ENCODE measurements at regions not wholly inside any gene's neighbourhood (a gene's known extent, or its start where the extent isn't known, plus 50 kb on each side); places are given as distances from the start of the nearest gene placed in this dataset.

GRCh38 chr13:27691207-27691606, 69.5 kb downstream of the POLR1D start:
- Histone ChIP-seq H3K4me3 (no peak overlapping the region), H3K9me3 (no peaks in the 10 kb centered on the region), H3K27me3 (replicated peaks; ENCODE audit: insufficient read depth) (no peaks in the 10 kb centered on the region), H3K4me1 (replicated peaks) (no peaks in the 10 kb centered on the region), H3K27ac (no peak overlapping the region), H3K36me3 (no peaks in the 10 kb centered on the region)
- DNase-seq (ENCODE audit: low spot score), result no peak
- 87% methylated on average over 3 of the region's 3 CpGs for WGBS
- no peak for TF ChIP-seq POLR2AphosphoS5 (IDR thresholded peaks at IDR 0.05)
- intact Hi-C loops (cut with DNase I), result no loop called here

- intact Hi-C loops (cut with DNase I), result no loop called here
- whole genome bisulfite sequencing, result 26% methylated on average over 3 of the region's 3 CpGs
- no peaks in the 10 kb centered on the region for H3K36me3 ChIP-seq
- no peak overlapping the region for H3K4me3 ChIP-seq
- no peaks in the 10 kb centered on the region for H3K9me3 ChIP-seq
- no peaks in the 10 kb centered on the region for H3K4me1 ChIP-seq (replicated peaks)
- DNase-seq (ENCODE audit: low spot score), result no peak
- H3K27me3 ChIP-seq (replicated peaks; ENCODE audit: insufficient read depth), result no peaks in the 10 kb centered on the region
- H3K27ac ChIP-seq, result no peak overlapping the region
- TF ChIP-seq POLR2A (IDR thresholded peaks at IDR 0.05), result no peak
- TF ChIP-seq POLR2AphosphoS5 (IDR thresholded peaks at IDR 0.05), result no peak
- TF ChIP-seq CTCF (IDR thresholded peaks at IDR 0.05), result no peak
Measured at GRCh38 chr13:27696731-27697130, 75.0 kb downstream of the POLR1D start.

- H3K27me3 ChIP-seq (replicated peaks; ENCODE audit: insufficient read depth), result no peaks in the 10 kb centered on the region
- no peaks in the 10 kb centered on the region for H3K4me1 ChIP-seq (replicated peaks)
- no peak overlapping the region for H3K4me3 ChIP-seq
- H3K27ac ChIP-seq, result no peak overlapping the region
- no peak for TF ChIP-seq POLR2AphosphoS5 (IDR thresholded peaks at IDR 0.05)
- TF ChIP-seq POLR2A (IDR thresholded peaks at IDR 0.05), result no peak
- TF ChIP-seq CTCF (IDR thresholded peaks at IDR 0.05), result no peak
- DNase-seq (ENCODE audit: low spot score), result no peak
- WGBS, result 94% methylated on average over 4 of the region's 4 CpGs
- intact Hi-C loops (cut with DNase I), result no loop called here
- no peaks in the 10 kb centered on the region for H3K36me3 ChIP-seq
- H3K9me3 ChIP-seq, result no peaks in the 10 kb centered on the region
Measured at GRCh38 chr13:27699952-27700351, 78.3 kb downstream of the POLR1D start.

GRCh38 chr13:27704681-27705080, 83.0 kb downstream of the POLR1D start:
- no peak for DNase-seq (ENCODE audit: low spot score)
- TF ChIP-seq POLR2A (IDR thresholded peaks at IDR 0.05), result no peak
- no peak for TF ChIP-seq POLR2AphosphoS5 (IDR thresholded peaks at IDR 0.05)
- no peak for TF ChIP-seq CTCF (IDR thresholded peaks at IDR 0.05)
- WGBS, result 89% methylated on average over 2 of the region's 2 CpGs

GRCh38 chr13:27708325-27708724, 84.0 kb upstream of the GSX1 start:
- intact Hi-C loops (cut with DNase I), result no loop called here
- Histone ChIP-seq H3K27me3 (replicated peaks; ENCODE audit: insufficient read depth) (no peaks in the 10 kb centered on the region), H3K9me3 (no peaks in the 10 kb centered on the region), H3K36me3 (no peaks in the 10 kb centered on the region), H3K4me3 (no peak overlapping the region), H3K4me1 (replicated peaks) (no peaks in the 10 kb centered on the region), H3K27ac (no peak overlapping the region)
- 81% methylated on average over 5 of the region's 9 CpGs for WGBS
- TF ChIP-seq POLR2A (IDR thresholded peaks at IDR 0.05) (no peak), POLR2AphosphoS5 (IDR thresholded peaks at IDR 0.05) (no peak), CTCF (IDR thresholded peaks at IDR 0.05) (no peak)
- DNase-seq (ENCODE audit: low spot score), result no peak

More at GRCh38 chr13:27704681-27705080, 83.0 kb downstream of the POLR1D start:
- intact Hi-C loops (cut with DNase I), result no loop called here
- Histone ChIP-seq H3K36me3 (no peaks in the 10 kb centered on the region), H3K27ac (no peak overlapping the region), H3K4me1 (replicated peaks) (no peaks in the 10 kb centered on the region), H3K27me3 (replicated peaks; ENCODE audit: insufficient read depth) (no peaks in the 10 kb centered on the region), H3K4me3 (no peak overlapping the region), H3K9me3 (no peaks in the 10 kb centered on the region)
